Keratinocyte (primary cell): ENCODE measurements at regions not wholly inside any gene's neighbourhood (a gene's known extent, or its start where the extent isn't known, plus 50 kb on each side); places are given as distances from the start of the nearest gene placed in this dataset.

Experiments used
- DNase-seq: peaks from one replicate; pipeline ENCODE4 v3.0.0-alpha.2; 2011; ENCODE audit warnings: low read depth, missing footprints, low spot score
- FAIRE-seq: peaks from 2 replicates; lab custom pipeline; 2011; peaks lifted over from hg19 to GRCh38; lab: Jason Lieb, UNC
- H2AFZ ChIP-seq: 2 replicates; pipeline ENCODE4 v1.6.0; 2012; ENCODE audit warnings: low read length, control low read depth, inconsistent platforms; ENCODE audit not compliant: control insufficient read depth
- H3K27ac ChIP-seq: 2 replicates; pipeline ENCODE4 v1.5.1; 2011; ENCODE audit warnings: low read length; ENCODE audit not compliant: control insufficient read depth, insufficient read depth
- H3K27me3 ChIP-seq: 3 replicates; pipeline ENCODE4 v1.6.0; 2011; ENCODE audit warnings: low read length; ENCODE audit not compliant: control insufficient read depth, insufficient read depth; ENCODE audit errors: extremely low read depth
- H3K36me3 ChIP-seq, 2 experiments: 2 replicates in 1 of 2; 3 replicates in 1 of 2; pipeline ENCODE4 v1.5.1; 2011; ENCODE audit warnings: low read length in 2 of 2, mild to moderate bottlenecking in 1 of 2; ENCODE audit not compliant: control insufficient read depth in 2 of 2, insufficient read depth in 2 of 2; ENCODE audit errors: extremely low read depth in 1 of 2
- H3K4me1 ChIP-seq: 3 replicates; pipeline ENCODE4 v1.5.1; 2011; ENCODE audit warnings: low read length; ENCODE audit not compliant: control insufficient read depth, insufficient read depth; ENCODE audit errors: extremely low read depth
- H3K4me2 ChIP-seq: 3 replicates; pipeline ENCODE4 v1.6.0; 2011; ENCODE audit warnings: low read depth, low read length; ENCODE audit not compliant: control insufficient read depth, insufficient read depth; ENCODE audit errors: extremely low read depth
- H3K4me3 ChIP-seq, 3 experiments: fragments of 200-600 bp in 1 of 3; sonication (generic) in 1 of 3; 2 replicates in 2 of 3; 3 replicates in 1 of 3; pipeline ENCODE4 v1.5.1; 2011 to 2016; ENCODE audit warnings: low read length in 3 of 3, mild to moderate bottlenecking in 3 of 3, control low read depth in 2 of 3, inconsistent platforms in 1 of 3, low read depth in 1 of 3, mixed read lengths in 1 of 3, mixed run types in 1 of 3, moderate library complexity in 1 of 3; ENCODE audit not compliant: control insufficient read depth in 2 of 3, insufficient read depth in 2 of 3; ENCODE audit errors: extremely low read depth in 1 of 3
- H3K79me2 ChIP-seq: 2 replicates; pipeline ENCODE4 v1.6.0; 2012; ENCODE audit warnings: low read length; ENCODE audit not compliant: control insufficient read depth, insufficient read depth
- H3K9ac ChIP-seq: 3 replicates; pipeline ENCODE4 v1.6.0; 2011; ENCODE audit warnings: low read length; ENCODE audit not compliant: control insufficient read depth, insufficient read depth; ENCODE audit errors: extremely low read depth
- H3K9me1 ChIP-seq: 3 replicates; pipeline ENCODE4 v1.6.0; 2011; ENCODE audit warnings: low read length; ENCODE audit not compliant: control insufficient read depth, insufficient read depth; ENCODE audit errors: extremely low read depth
- H3K9me3 ChIP-seq: 2 replicates; pipeline ENCODE4 v1.5.1; 2012; ENCODE audit warnings: low read depth, low read length; ENCODE audit not compliant: control insufficient read depth
- H4K20me1 ChIP-seq: 3 replicates; pipeline ENCODE4 v1.6.0; 2011; ENCODE audit warnings: low read length; ENCODE audit not compliant: control insufficient read depth, insufficient read depth; ENCODE audit errors: extremely low read depth
- CTCF ChIP-seq, 3 experiments: IDR thresholded peaks in 1 of 3; conservative IDR thresholded peaks in 1 of 3; optimal IDR thresholded peaks in 1 of 3; 2 replicates in 2 of 3; 3 replicates in 1 of 3; pipeline versions ENCODE3 to v1.5.1; 2011; ENCODE audit warnings: low read length in 3 of 3, mild to moderate bottlenecking in 3 of 3, moderate library complexity in 2 of 3, control low read depth in 1 of 3, inconsistent platforms in 1 of 3; ENCODE audit not compliant: insufficient read depth in 2 of 3; ENCODE audit errors: extremely low read depth in 1 of 3
- EZH2 ChIP-seq: IDR thresholded peaks from one replicate; pipeline ENCODE4 v1.6.1; 2012; ENCODE audit warnings: inconsistent platforms, mild to moderate bottlenecking, low read length, moderate library complexity
- dilution Hi-C: fragments of 300-500 bp; cut with MboI; formaldehyde crosslinking; loops from one replicate; pipeline ENCODE4 v1.7.0; 2020; ENCODE audit warnings: low sequenced_read_pairs; ENCODE audit not compliant: extremely low pct_ligation_motif_present

GRCh38 chr20:55893031-55893430, 112.3 kb downstream of the CBLN4 start:
- H3K79me2 ChIP-seq = no peaks in the 10 kb centered on the region
- FAIRE-seq (peak; percentile 73), DNase-seq (peak; percentile 30)
- peaks cover 7% of the 10 kb centered on the region for H3K4me1 ChIP-seq
- no peaks in the 10 kb centered on the region for H4K20me1 ChIP-seq
- TF ChIP-seq EZH2 = no peak
- no peak for TF ChIP-seq CTCF (optimal IDR thresholded peaks at IDR 0.05 in 1 of 3, IDR thresholded peaks at IDR 0.05 in 1 of 3, conservative IDR thresholded peaks at IDR 0.05 in 1 of 3; ENCODE audit: extremely low read depth in 1 of 3, insufficient read depth in 2 of 3, low read length in 3 of 3)
- H3K9me1 ChIP-seq = no peaks in the 10 kb centered on the region
- no peak overlapping the region for H2AFZ ChIP-seq
- no peak overlapping the region for H3K27ac ChIP-seq
- no peaks in the 10 kb centered on the region for H3K27me3 ChIP-seq
- H3K4me2 ChIP-seq = no peak overlapping the region
- H3K36me3 ChIP-seq = no peaks in the 10 kb centered on the region
- H3K4me3 ChIP-seq = no peak overlapping the region
- dilution Hi-C loops = no loop called here
- H3K9ac ChIP-seq = no peak overlapping the region
- H3K9me3 ChIP-seq = no peaks in the 10 kb centered on the region

- DNase-seq (no peak), FAIRE-seq (no peak)
- no peak overlapping the region for H3K4me3 ChIP-seq
- no peaks in the 10 kb centered on the region for H4K20me1 ChIP-seq
- H2AFZ ChIP-seq = no peak overlapping the region
- no peaks in the 10 kb centered on the region for H3K9me1 ChIP-seq
- H3K27ac ChIP-seq = no peak overlapping the region
- H3K9me3 ChIP-seq = no peaks in the 10 kb centered on the region
- no peaks in the 10 kb centered on the region for H3K36me3 ChIP-seq
- peaks cover 7% of the 10 kb centered on the region for H3K4me1 ChIP-seq
- dilution Hi-C loops = no loop called here
- H3K9ac ChIP-seq = no peak overlapping the region
- no peaks in the 10 kb centered on the region for H3K27me3 ChIP-seq
- H3K79me2 ChIP-seq = no peaks in the 10 kb centered on the region
- TF ChIP-seq EZH2 = no peak
- TF ChIP-seq CTCF (optimal IDR thresholded peaks at IDR 0.05 in 1 of 3, IDR thresholded peaks at IDR 0.05 in 1 of 3, conservative IDR thresholded peaks at IDR 0.05 in 1 of 3; ENCODE audit: extremely low read depth in 1 of 3, insufficient read depth in 2 of 3, low read length in 3 of 3) = no peak
- no peak overlapping the region for H3K4me2 ChIP-seq
These were observed 116.6 kb downstream of the CBLN4 start for GRCh38 chr20:55888685-55889084.
